ENCODE measurements at regions not wholly inside any gene's neighbourhood (a gene's known extent, or its start where the extent isn't known, plus 50 kb on each side); places are given as distances from the start of the nearest gene placed in this dataset.

DNA sequence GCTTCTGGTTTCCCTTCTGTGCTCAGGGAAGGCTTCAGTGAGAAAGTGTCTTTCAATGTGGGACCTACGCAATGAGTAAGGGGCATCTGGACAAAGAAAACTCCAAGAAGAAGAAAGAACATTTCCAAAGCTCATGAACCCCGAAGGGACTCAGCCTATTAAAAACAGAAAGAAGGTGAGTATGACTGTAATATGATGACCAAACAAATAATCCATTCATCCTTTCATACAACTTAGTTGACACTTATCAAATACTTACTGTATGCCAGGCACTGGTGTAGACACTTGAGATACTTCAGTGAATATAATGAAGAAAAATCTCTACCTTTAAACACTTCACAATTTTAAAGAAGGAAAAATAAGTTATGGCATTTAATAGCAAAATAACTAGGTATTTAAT is 1054.2 kb upstream of the FOXG1 start:
- peaks cover 6% of the 10 kb centered on the region for H3K36me3 Mint-ChIP-seq (ENCODE audit: insufficient read depth)
- TF ChIP-seq, protein P1, sequence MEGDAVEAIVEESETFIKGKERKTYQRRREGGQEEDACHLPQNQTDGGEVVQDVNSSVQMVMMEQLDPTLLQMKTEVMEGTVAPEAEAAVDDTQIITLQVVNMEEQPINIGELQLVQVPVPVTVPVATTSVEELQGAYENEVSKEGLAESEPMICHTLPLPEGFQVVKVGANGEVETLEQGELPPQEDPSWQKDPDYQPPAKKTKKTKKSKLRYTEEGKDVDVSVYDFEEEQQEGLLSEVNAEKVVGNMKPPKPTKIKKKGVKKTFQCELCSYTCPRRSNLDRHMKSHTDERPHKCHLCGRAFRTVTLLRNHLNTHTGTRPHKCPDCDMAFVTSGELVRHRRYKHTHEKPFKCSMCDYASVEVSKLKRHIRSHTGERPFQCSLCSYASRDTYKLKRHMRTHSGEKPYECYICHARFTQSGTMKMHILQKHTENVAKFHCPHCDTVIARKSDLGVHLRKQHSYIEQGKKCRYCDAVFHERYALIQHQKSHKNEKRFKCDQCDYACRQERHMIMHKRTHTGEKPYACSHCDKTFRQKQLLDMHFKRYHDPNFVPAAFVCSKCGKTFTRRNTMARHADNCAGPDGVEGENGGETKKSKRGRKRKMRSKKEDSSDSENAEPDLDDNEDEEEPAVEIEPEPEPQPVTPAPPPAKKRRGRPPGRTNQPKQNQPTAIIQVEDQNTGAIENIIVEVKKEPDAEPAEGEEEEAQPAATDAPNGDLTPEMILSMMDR (IDR thresholded peaks at IDR 0.05; ENCODE audit: unreplicated experiment), result no peak
- H3K4me1 Mint-ChIP-seq (ENCODE audit: low read depth), result no peaks in the 10 kb centered on the region
- no peaks in the 10 kb centered on the region for H3K27me3 Mint-ChIP-seq
- DNase-seq (ENCODE audit: low spot score, unreplicated experiment), result no peak
- H3K27ac Mint-ChIP-seq, result no peak overlapping the region
- H3K9me3 Mint-ChIP-seq (ENCODE audit: low read depth), result peaks cover 29% of the 10 kb centered on the region
- H3K4me3 Mint-ChIP-seq (ENCODE audit: low read depth), result no peak overlapping the region

DNA sequence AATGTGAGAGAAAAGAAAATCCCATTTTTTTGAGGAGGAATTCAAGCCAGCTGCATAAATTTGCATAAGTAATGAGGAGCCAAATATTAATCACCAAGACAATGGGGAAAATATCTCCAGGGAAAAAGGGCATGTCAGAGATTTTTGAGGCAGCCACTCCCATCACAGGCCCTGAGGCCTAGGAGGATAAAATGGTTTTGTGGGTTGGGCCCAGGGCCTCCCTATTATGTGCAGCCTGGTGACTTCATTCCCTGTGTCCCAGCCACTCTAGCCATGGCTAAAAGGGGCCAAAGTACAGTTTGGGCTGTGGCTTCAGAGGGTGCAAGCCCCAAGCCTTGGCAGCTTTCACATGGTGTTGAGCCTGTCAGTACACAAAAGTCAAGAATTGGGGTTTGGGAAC is 1051.0 kb upstream of the FOXG1 start:
- no peak overlapping the region for H3K27ac Mint-ChIP-seq
- no peaks in the 10 kb centered on the region for H3K4me1 Mint-ChIP-seq (ENCODE audit: low read depth)
- TF ChIP-seq, protein P1 (IDR thresholded peaks at IDR 0.05; ENCODE audit: unreplicated experiment), result no peak
- H3K4me3 Mint-ChIP-seq (ENCODE audit: low read depth), result no peak overlapping the region
- H3K9me3 Mint-ChIP-seq (ENCODE audit: low read depth), result peaks cover 26% of the 10 kb centered on the region
- peaks cover 6% of the 10 kb centered on the region for H3K36me3 Mint-ChIP-seq (ENCODE audit: insufficient read depth)
- H3K27me3 Mint-ChIP-seq, result no peaks in the 10 kb centered on the region
- no peak for DNase-seq (ENCODE audit: low spot score, unreplicated experiment)

DNA sequence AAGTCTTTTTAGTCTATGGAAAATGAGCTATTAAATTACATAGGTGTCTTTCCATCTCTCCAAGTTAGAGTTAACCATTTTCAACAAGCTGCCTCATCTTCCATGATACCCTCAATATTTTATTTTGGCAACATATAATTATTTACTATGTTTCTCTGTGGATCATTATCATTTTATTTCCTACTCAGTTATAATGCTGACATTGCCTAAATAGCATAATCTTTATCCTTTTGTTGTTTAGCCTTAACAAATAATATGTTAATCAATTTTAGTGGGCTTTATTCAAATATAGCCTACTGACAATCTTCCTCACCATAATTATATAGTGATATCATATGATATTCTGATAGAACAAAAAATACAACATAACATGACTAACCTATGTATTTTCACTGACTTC is 1044.8 kb upstream of the FOXG1 start:
- peaks cover 5% of the 10 kb centered on the region for H3K4me1 Mint-ChIP-seq (ENCODE audit: low read depth)
- H3K4me3 Mint-ChIP-seq (ENCODE audit: low read depth), result no peak overlapping the region
- H3K9me3 Mint-ChIP-seq (ENCODE audit: low read depth), result peaks cover 9% of the 10 kb centered on the region
- DNase-seq (ENCODE audit: low spot score, unreplicated experiment), result no peak
- H3K27me3 Mint-ChIP-seq, result no peaks in the 10 kb centered on the region
- TF ChIP-seq, protein P1 (IDR thresholded peaks at IDR 0.05; ENCODE audit: unreplicated experiment), result no peak
- no peak overlapping the region for H3K27ac Mint-ChIP-seq
- H3K36me3 Mint-ChIP-seq (ENCODE audit: insufficient read depth), result no peaks in the 10 kb centered on the region

DNA sequence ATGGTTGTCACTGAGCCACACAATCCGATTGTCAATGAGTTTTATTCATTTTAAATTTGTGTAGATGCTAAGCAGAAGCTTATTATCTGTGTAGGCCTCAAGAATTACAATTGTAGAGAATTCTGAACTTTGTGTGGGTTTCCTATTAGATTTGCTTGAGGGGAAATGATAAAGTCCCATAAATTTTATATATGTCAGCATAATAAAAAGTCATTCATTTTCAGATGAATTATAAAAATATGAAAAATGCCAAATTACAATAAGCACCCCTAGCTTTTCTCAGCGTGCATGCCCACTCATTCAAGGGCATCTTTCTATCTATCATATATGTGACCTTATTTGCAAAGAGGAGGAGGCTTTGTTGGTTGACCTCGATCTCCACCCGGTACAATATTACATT is 1041.1 kb upstream of the FOXG1 start:
- Mint-ChIP-seq H3K9me3 (ENCODE audit: low read depth) (no peaks in the 10 kb centered on the region), H3K27ac (no peak overlapping the region)

DNA sequence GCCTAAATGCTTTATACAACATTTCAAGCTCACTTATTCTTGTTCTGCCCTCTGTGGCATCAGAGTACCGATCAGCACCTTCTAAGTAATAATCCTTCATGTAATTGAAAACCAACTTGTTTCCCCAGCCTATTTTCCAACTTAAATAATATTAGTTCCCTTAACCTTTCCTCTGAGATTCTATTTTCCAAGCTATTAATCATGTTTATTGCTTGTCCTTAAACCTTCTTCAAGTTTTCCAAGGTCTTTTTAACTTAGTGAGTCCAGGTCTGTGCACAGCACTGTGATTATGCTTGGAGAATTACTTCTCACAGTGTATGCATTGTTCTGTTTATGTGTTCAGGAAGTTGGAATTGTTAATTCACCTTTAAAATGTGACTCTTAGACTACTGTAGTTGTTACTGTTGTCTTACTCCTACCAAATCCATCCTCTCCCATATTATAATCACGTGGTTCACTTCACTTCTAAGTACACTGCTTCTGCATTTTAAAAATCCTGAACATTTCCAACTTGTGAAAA is 1039.3 kb upstream of the FOXG1 start:
- TF ChIP-seq, protein P1 (IDR thresholded peaks at IDR 0.05; ENCODE audit: unreplicated experiment), result no peak
- Mint-ChIP-seq H3K27ac (no peak overlapping the region), H3K9me3 (ENCODE audit: low read depth) (no peaks in the 10 kb centered on the region), H3K4me1 (ENCODE audit: low read depth) (peaks cover 14% of the 10 kb centered on the region), H3K36me3 (ENCODE audit: insufficient read depth) (no peaks in the 10 kb centered on the region), H3K4me3 (ENCODE audit: low read depth) (no peak overlapping the region), H3K27me3 (no peaks in the 10 kb centered on the region)
- DNase-seq (ENCODE audit: low spot score, unreplicated experiment), result no peak

More for the DNA sequence above, 1041.1 kb upstream of the FOXG1 start:
- TF ChIP-seq, protein P1 (IDR thresholded peaks at IDR 0.05; ENCODE audit: unreplicated experiment), result no peak
- Mint-ChIP-seq H3K4me3 (ENCODE audit: low read depth) (no peak overlapping the region), H3K4me1 (ENCODE audit: low read depth) (peaks cover 14% of the 10 kb centered on the region), H3K27me3 (no peaks in the 10 kb centered on the region), H3K36me3 (ENCODE audit: insufficient read depth) (no peaks in the 10 kb centered on the region)
- DNase-seq (ENCODE audit: low spot score, unreplicated experiment), result no peak

All from progenitor cell of endocrine pancreas (in vitro differentiated cells).